HG02798 (cell line): ENCODE measurements at regions not wholly inside any gene's neighbourhood (a gene's known extent, or its start where the extent isn't known, plus 50 kb on each side); places are given as distances from the start of the nearest gene placed in this dataset.
A peak's percentile ranks its signal among the peaks of the same experiment; 100 is the strongest.
"Not testable (repeated sequence)": the region's sequence is repeated elsewhere in the genome, so short reads cannot be mapped to it uniquely, and the experiment has no call there.

Experiments
- ATAC-seq: cut with Tn5 transposase; IDR thresholded peaks from one replicate; pipeline ENCODE4 v1.9.1; 2021; ENCODE audit warnings: mild to moderate bottlenecking; ENCODE audit not compliant: unreplicated experiment, poor library complexity

- no peak for ATAC-seq
These were observed 494.7 kb upstream of the SLC35B3 start for GRCh38 chr6:8930009-8930408.

GRCh38 chr6:8920244-8920643, 484.9 kb upstream of the SLC35B3 start:
- ATAC-seq = not testable (repeated sequence)

- ATAC-seq = no peak
These were observed 482.9 kb upstream of the SLC35B3 start for GRCh38 chr6:8918196-8918595.

- no peak for ATAC-seq
These were observed 479.4 kb upstream of the SLC35B3 start for GRCh38 chr6:8914700-8915099.

- no peak for ATAC-seq
These were observed 473.3 kb upstream of the SLC35B3 start for GRCh38 chr6:8908638-8909037.

GRCh38 chr6:8906699-8907098, 471.4 kb upstream of the SLC35B3 start:
- no peak for ATAC-seq

GRCh38 chr6:8905757-8906156, 470.4 kb upstream of the SLC35B3 start:
- no peak for ATAC-seq

- peak; percentile 57 for ATAC-seq
These were observed 469.4 kb upstream of the SLC35B3 start for GRCh38 chr6:8904754-8905153.

GRCh38 chr6:8900056-8900455, 464.7 kb upstream of the SLC35B3 start:
- ATAC-seq = no peak

GRCh38 chr6:8889514-8889913, 454.2 kb upstream of the SLC35B3 start:
- ATAC-seq = no peak

GRCh38 chr6:8888468-8888867, 453.1 kb upstream of the SLC35B3 start:
- no peak for ATAC-seq

GRCh38 chr6:8881663-8882062, 446.3 kb upstream of the SLC35B3 start:
- no peak for ATAC-seq

GRCh38 chr6:8879334-8879733, 444.0 kb upstream of the SLC35B3 start:
- no peak for ATAC-seq

GRCh38 chr6:8875986-8876385, 440.6 kb upstream of the SLC35B3 start:
- ATAC-seq = no peak

- no peak for ATAC-seq
These were observed 437.2 kb upstream of the SLC35B3 start for GRCh38 chr6:8872589-8872988.

- ATAC-seq = no peak
These were observed 430.1 kb upstream of the SLC35B3 start for GRCh38 chr6:8865451-8865850.

- ATAC-seq = no peak
These were observed 425.3 kb upstream of the SLC35B3 start for GRCh38 chr6:8860671-8861070.

GRCh38 chr6:8859501-8859900, 424.2 kb upstream of the SLC35B3 start:
- no peak for ATAC-seq

GRCh38 chr6:8858854-8859331, 423.5 kb upstream of the SLC35B3 start:
- ATAC-seq = no peak

GRCh38 chr6:8857160-8857559, 421.8 kb upstream of the SLC35B3 start:
- ATAC-seq = no peak

GRCh38 chr6:8855411-8855810, 420.1 kb upstream of the SLC35B3 start:
- no peak for ATAC-seq

- ATAC-seq = no peak
These were observed 417.0 kb upstream of the SLC35B3 start for GRCh38 chr6:8852332-8852731.

GRCh38 chr6:8846680-8847079, 411.3 kb upstream of the SLC35B3 start:
- ATAC-seq = not testable (repeated sequence)
